ENCODE measurements at regions not wholly inside any gene's neighbourhood (a gene's known extent, or its start where the extent isn't known, plus 50 kb on each side); places are given as distances from the start of the nearest gene placed in this dataset.
A peak's percentile ranks its signal among the peaks of the same experiment; 100 is the strongest.

GRCh38 chr17:77371117-77371887 is 230.5 kb downstream of the SEC14L1 start:
- H3K4me3 ChIP-seq (ENCODE audit: low read depth in 1 of 3, low read length in 3 of 3), result no peak overlapping the region
- TF ChIP-seq HNF4A (conservative IDR thresholded peaks at IDR 0.05) (no peak), ATF3 (IDR thresholded peaks at IDR 0.05) (no peak), GABPA (IDR thresholded peaks at IDR 0.05 in 1 of 2, conservative IDR thresholded peaks at IDR 0.05 in 1 of 2) (no peak), REST (IDR thresholded peaks at IDR 0.05) (no peak), RAD21 (IDR thresholded peaks at IDR 0.05) (no peak), MAX (IDR thresholded peaks at IDR 0.05) (no peak), ZBTB33 (IDR thresholded peaks at IDR 0.05) (no peak)
- H3K27ac ChIP-seq (ENCODE audit: low read depth in 1 of 2, low read length in 2 of 2), result peak overlapping the region in 1 of 2 donors; percentile 33
- no peak for DNase-seq (ENCODE audit: low spot score)
- no peak overlapping the region for H3K9ac ChIP-seq (ENCODE audit: low read depth in 1 of 2, low read length in 2 of 2)
- no peaks in the 10 kb centered on the region for H3K27me3 ChIP-seq (ENCODE audit: control insufficient read depth in 4 of 4, insufficient read depth in 4 of 4, low read length in 3 of 4)
- no peaks in the 10 kb centered on the region for H3K36me3 ChIP-seq (ENCODE audit: control insufficient read depth in 4 of 4, insufficient read depth in 3 of 4, low read depth in 1 of 4, low read length in 3 of 4)
- peaks cover 21 to 54% (median 40%) of the 10 kb centered on the region in 4 donors for H3K4me1 ChIP-seq (ENCODE audit: control insufficient read depth in 4 of 4, insufficient read depth in 4 of 4, low read length in 3 of 4)
- no peaks in the 10 kb centered on the region for H3K9me3 ChIP-seq (ENCODE audit: control insufficient read depth in 4 of 4, low read length in 3 of 4)
- 75% methylated on average over 20 of the region's 20 CpGs for WGBS

GRCh38 chr17:77371888-77372443 is 231.2 kb downstream of the SEC14L1 start:
- H3K9ac ChIP-seq (ENCODE audit: low read depth in 1 of 2, low read length in 2 of 2), result no peak overlapping the region

More at GRCh38 chr17:77371888-77372443, 231.2 kb downstream of the SEC14L1 start:
- 84% methylated on average over 16 of the region's 16 CpGs for WGBS
- no peaks in the 10 kb centered on the region for H3K9me3 ChIP-seq (ENCODE audit: control insufficient read depth in 4 of 4, low read length in 3 of 4)
- no peak for DNase-seq (ENCODE audit: low spot score)
- TF ChIP-seq MAX (IDR thresholded peaks at IDR 0.05), result no peak
- peak overlapping the region; percentile 33 to 61 for H3K27ac ChIP-seq (ENCODE audit: low read depth in 1 of 2, low read length in 2 of 2)
- no peaks in the 10 kb centered on the region for H3K27me3 ChIP-seq (ENCODE audit: control insufficient read depth in 4 of 4, insufficient read depth in 4 of 4, low read length in 3 of 4)
- peaks cover 26 to 61% (median 46%) of the 10 kb centered on the region in 4 donors for H3K4me1 ChIP-seq (ENCODE audit: control insufficient read depth in 4 of 4, insufficient read depth in 4 of 4, low read length in 3 of 4)
- H3K4me3 ChIP-seq (ENCODE audit: low read depth in 1 of 3, low read length in 3 of 3), result peak overlapping the region in 1 of 3 donors; percentile 58
- no peaks in the 10 kb centered on the region for H3K36me3 ChIP-seq (ENCODE audit: control insufficient read depth in 4 of 4, insufficient read depth in 3 of 4, low read depth in 1 of 4, low read length in 3 of 4)

Measured in liver (tissue), 7 donors.